ENCODE measurements at regions not wholly inside any gene's neighbourhood (a gene's known extent, or its start where the extent isn't known, plus 50 kb on each side); places are given as distances from the start of the nearest gene placed in this dataset.
A peak's percentile ranks its signal among the peaks of the same experiment; 100 is the strongest.
"Not testable (repeated sequence)": the region's sequence is repeated elsewhere in the genome, so short reads cannot be mapped to it uniquely, and the experiment has no call there.

DNA sequence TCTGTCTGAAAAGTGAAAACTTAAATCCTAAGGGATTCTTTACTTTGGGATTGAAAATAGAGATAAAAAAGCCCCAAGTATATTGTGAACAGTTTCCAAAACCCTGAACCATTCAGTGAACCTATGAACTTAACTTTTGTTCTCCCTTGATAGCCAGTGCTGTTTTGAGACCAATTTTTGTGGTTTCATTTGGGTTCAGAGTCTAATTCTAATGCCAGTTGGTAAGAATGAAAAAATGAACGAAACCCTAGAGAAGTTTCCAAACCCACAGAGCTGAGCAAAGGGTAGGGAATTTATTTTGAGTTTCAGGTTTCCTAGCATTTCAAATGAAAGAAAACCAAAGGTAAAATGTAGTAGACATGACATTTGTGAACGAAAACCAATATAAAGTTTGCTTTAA, 1366.8 kb downstream of the EFNA5 start:
- no peak for DNase-seq (ENCODE audit: extremely low read depth in 1 of 11, low read depth in 9 of 11, low spot score in 4 of 11)

DNA sequence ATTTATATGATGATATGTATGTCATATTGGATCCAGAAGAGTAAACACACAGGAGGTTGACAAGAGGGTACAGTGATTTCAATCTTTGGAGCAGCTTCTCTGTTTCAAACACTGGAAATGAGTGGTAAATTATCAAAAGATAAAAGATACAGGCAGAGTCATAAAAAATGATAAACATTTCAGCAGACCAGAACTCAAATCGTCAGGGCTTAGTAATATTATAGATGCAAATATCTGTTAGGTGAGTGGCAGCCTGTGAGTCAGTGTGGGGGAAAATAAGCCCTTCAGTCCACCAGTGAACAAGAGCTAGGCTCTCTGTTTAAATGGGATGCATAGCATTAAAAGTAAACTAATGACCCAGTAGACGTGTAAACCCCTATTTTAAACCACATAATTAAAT, 1378.1 kb downstream of the EFNA5 start:
- DNase-seq (ENCODE audit: extremely low read depth in 1 of 11, low read depth in 9 of 11, low spot score in 4 of 11): no peak

DNA sequence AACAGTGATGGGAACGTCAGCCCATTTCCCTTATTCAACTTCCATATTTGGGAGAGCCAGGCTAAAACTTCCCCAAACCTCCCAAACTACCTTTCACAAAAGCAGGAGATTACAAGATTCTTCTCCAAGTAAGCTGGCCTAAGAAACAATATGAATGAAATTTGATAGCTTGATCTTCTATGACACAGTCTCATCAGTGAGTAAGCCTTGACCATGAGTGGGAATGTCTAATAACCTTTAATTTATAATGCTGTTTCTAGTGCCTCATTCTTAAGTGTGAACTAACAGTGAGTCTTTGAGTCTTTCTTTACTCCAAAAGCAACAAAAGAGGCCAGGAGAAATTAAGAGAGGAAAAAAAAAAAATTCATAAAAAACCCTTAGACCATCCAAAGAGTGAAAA, 1379.9 kb downstream of the EFNA5 start:
- DNase-seq (ENCODE audit: extremely low read depth in 1 of 11, low read depth in 9 of 11, low spot score in 4 of 11): no peak

DNA sequence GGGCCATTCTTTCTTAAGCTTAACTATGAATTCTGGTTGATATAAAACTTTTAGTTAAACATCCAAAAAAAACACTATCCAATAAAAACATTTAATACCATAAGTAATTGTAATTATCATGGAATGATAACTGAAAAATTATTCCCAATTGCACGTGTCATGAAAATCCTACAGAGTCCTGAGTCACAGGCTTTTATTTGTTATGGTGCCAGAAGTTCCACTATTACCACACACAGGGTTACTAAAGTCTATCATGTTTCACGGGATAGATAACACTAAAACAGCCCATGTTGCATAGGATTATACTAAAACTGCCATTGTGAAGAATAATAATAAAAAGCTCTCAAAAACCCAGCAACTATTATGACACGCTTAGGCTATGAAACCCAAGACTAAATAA, 1381.8 kb downstream of the EFNA5 start:
- no peak for DNase-seq (ENCODE audit: extremely low read depth in 1 of 11, low read depth in 9 of 11, low spot score in 4 of 11)

DNA sequence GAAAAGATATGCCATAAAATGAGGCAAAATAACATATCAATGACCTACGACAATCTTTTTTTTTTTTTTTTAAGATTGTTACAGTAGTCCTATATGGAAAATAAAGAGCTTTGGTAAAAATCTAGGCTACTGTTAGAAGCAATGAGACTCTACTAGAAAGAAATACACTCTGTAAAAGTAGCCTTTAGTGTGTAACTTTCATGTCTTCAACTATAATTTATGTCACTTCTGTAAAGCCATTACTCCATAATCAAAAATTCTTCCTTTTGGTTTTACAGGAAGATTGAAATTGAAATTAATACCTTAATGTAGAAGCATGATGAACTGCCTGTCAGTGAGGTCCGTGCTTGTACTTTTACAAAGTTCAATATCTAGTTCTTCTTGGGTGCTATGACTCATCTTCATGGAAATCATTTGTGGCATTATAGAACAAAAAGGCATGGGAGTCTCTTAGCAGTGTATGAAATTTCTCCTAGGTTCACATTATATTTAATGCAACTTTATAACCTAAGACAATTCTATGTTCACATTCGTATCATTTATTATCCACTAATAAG, 1393.1 kb downstream of the EFNA5 start:
- DNase-seq (ENCODE audit: extremely low read depth in 1 of 11, low read depth in 9 of 11, low spot score in 4 of 11): no peak

DNA sequence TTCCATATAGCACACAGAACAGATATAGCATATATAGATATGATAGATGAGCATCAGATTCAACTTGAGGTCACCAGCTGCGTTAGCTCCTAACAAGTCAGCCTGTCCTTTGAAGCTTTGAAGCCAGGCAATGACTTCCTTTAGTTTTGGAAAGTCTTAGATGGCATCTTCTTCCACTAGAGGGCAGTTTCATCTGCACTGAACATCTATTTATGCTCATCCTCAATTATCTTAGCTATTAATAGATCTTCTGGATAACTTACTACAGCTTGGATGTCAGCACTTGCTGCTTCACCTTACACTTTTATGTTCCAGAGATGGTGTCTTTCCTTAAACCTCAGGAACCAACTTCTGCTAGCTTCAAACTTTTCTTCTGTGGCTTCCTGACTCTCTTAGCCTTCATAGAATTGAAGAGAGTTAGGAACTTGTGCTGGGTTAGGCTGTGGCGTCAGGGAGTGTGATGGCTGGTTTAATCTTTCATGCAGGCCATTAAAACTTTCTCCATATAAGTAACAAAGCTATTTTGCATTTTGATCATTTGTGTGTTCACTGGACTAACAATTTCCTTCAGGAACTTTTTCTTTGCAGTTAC, 1401.4 kb downstream of the EFNA5 start:
- DNase-seq (ENCODE audit: extremely low read depth in 1 of 11, low read depth in 9 of 11, low spot score in 4 of 11): peak in 1 of 11 donors; percentile 1

DNA sequence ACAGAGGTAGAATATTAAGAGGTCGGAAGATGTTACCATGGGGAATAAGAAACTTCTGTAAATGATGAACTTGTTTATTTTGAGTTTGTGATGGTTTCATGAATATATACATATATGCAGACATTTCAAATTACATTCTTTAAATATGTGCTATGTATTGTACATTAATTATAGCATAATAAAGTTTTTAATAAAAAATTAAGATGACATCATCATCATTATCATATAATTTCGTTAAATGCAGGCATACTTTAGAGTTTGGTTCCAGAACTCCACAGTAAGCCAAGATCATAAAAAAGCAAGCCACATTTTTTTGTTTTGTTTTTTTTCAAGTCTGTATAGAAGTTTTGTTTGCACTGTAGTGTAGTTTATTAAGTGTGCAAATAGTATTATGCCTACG, 1403.5 kb downstream of the EFNA5 start:
- DNase-seq (ENCODE audit: extremely low read depth in 1 of 11, low read depth in 9 of 11, low spot score in 4 of 11): no peak

DNA sequence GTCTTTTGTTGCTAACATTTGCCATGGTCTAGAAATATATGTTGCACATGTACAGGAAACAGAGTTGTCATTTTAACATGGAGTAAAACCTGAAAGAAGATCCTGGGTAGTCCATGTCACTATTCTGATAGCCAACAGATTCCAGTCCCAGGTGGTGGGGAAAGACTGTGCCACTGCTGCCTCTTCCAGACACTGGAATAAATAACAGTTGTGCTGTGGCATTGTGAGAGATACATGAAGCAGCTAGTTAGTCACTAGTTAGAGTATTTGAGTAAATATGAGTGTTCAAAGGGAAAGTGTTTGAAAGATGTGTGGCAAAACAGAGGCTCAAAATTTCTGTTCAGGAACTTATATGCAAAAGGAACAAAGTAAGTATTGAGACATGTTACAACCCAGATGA, 1408.3 kb downstream of the EFNA5 start:
- no peak for DNase-seq (ENCODE audit: extremely low read depth in 1 of 11, low read depth in 9 of 11, low spot score in 4 of 11)

DNA sequence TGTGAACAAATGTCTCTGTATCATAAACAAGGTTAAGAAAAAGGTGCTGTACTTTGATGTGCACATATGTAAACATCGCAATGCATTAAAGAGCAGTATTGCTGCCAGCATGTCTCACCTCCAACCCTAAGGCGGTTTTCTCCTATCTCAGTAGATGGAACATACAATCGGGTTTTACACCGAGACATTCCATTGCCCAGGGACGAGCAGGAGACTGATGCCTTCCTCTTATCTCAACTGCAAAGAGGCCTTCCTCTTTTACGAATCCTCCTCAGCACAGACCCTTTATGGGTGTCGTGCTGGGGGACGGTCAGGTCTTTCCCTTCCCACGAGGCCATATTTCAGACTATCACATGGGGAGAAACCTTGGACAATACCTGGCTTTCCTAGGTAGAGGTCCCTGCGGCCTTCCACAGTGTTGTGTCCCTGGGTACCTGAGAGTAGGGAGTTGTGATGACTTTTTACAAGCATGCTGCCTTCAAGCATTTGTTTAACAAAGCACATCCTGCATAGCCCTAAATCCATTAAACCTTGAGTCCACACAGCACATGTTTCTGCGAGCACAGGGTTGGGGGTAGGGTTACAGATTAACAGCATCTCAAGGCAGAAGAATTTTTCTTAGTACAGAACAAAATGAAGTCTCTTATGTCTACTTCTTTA, 1411.2 kb downstream of the EFNA5 start:
- DNase-seq (ENCODE audit: extremely low read depth in 1 of 11, low read depth in 9 of 11, low spot score in 4 of 11): not testable (repeated sequence)

DNA sequence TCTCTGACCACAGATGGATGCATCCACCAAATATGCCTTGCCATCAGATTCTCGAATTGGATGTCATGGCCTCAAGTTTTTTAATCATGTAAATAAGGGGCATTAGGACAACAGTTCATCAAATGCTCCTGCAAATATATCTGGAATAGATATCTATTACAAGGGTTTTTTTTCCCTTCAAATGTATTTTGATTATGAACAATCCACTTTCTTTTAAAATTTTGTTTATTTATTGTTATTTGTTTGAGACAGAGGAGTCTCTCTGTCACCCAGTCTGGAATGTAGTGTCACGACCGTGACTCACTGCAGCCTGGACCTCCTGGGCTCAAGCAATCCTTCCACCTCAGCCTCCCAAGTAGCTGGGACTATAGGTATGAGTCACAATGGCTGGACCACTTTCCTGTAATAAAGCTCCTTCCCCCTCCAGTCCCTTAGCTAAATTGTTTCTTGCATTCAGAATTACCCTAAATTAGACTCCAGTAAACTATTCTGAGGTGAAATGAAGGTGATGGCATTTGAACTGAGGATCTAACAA, 1412.1 kb downstream of the EFNA5 start:
- no peak for DNase-seq (ENCODE audit: extremely low read depth in 1 of 11, low read depth in 9 of 11, low spot score in 4 of 11)

DNA sequence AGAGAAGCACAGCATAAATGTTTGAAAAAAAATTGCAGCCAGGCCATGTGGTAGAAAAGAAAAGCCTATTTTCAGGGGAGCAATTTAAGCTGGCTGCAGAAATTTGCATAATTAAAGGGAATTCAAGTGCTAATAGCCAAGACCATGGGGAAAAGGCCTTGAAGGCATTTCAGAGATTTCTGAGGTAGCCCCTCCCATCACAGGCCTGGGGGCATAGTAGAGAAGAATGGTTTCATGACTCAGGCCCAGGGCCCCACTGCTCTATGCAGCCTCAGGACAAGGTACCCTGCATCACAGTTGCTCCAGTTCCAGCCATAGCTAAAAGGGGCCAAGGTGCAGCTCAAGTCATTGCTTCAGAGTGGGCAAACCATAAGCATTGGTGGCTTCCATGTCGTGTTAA, 1416.0 kb downstream of the EFNA5 start:
- no peak for DNase-seq (ENCODE audit: extremely low read depth in 1 of 11, low read depth in 9 of 11, low spot score in 4 of 11)

DNA sequence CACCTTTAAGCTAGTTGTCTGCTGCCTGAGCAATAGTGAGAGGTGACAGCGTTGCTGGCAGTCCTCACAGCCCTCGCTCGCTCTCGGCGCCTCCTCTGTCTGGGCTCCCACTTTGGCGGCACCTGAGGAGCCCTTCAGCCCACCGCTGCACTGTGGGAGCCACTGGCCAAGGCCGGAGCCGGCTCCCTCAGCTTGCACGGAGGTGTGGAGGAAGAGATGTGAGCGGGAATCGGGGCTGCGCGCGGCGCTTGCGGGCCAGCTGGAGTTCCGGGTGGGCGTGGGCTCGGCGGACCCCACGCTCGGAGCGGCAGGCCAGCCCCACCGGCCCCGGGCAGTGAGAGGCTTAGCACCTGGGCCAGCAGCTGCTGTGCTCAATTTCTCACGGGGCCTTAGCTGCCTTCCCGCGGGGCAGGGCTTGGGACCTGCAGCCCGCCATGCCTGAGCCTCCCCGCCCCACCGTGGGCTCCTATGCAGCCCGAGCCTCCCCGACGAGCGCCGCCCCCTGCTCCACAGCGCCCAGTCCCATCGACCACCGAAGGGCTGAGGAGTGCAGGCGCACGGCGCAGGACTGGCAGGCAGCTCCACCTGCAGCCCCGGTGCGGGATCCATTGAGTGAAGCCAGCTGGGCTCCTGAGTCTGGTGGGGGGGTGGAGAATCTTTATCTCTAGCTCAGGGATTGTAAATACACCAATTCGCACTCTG, 1424.5 kb downstream of the EFNA5 start:
- not testable (repeated sequence) for DNase-seq (ENCODE audit: extremely low read depth in 1 of 11, low read depth in 9 of 11, low spot score in 4 of 11)

DNA sequence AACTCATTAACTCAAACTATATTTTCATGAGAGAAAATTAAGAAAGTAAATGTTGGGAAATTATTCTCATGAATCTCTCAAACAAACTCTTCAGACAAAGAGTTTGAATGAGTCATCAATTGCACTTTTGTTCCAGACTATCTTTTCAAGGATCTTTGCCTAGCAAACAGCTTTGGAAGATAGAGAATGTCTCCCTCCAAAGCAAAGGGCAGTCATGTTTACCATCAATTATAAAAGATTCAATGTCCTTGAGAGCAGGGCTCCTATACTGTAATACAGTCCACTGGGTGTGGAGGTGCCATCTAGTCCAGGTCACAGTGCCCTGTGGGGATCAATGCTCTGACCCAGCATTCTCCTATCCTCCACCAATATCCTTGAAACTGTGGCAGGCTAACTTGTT, 1429.3 kb downstream of the EFNA5 start:
- peak in 1 of 11 donors; percentile 0 for DNase-seq (ENCODE audit: extremely low read depth in 1 of 11, low read depth in 9 of 11, low spot score in 4 of 11)

DNA sequence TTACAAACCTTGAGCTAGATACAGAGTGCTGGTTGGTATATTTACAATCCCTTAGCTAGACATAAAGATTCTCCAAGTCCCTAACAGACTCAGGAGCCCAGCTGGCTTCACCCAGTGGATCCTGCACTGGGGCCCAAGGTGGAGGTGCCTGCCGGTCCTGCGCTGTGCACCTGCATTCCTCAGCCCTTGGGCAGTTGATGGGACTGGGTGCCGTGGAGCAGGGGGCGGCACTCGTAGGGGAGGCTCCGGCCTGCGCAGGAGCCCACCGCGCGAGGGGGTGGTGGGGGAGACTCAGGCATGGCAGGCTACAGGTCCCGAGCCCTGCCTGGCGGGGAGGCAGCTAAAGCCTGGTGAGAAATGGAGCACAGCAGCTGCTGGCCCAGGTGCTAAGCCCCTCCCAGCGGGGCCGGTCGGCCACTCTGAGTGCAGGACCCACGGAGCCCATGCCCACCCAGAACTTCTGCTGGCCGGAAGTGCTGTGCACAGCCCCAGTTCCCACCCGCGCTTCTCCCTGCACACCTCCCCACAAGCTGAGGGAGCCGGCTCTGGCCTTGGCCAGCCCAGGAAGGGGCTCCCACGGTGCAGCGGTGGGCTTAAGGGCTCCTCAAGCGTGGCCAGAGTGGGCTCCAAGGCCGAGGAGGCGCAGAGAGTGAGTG, 1464.7 kb downstream of the EFNA5 start:
- no peak for DNase-seq (ENCODE audit: extremely low read depth in 1 of 11, low read depth in 9 of 11, low spot score in 4 of 11)

DNA sequence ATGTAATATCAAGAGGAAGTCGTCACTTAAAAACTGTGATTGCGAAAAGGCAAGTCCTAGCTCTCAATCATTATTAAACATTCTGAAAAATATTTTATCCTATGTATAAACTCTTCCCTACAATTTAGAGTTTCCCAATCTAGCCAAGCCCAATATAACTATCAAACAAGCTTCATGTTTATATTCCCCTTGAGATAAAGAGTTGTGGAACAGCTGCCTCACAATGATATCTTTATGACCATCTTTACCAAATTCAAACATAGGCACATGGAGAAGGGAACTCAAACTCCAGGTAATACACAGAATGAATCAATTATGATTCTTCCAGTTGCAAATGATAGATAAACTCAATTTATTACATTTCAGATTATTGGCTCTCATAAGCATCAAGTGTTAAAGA, 1468.7 kb downstream of the EFNA5 start:
- no peak for DNase-seq (ENCODE audit: extremely low read depth in 1 of 11, low read depth in 9 of 11, low spot score in 4 of 11)

DNA sequence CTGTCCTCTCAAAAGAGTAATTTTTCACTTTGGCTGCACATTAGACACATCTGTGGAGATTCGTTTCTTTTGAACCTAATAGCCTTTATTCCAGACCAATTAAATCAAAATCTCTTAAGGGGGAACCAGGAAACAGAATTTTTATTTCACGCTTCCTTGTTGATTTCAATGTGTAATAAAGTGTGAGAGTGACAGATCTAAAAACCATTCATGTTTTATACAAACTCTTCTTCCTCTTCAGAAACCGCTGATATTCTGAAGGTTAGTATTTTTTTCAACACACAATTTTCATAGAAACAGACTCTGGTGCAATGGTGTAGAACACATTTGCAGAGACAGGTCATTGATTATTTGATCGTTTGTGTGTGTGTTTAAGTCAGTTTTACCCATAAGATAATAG, 1469.8 kb downstream of the EFNA5 start:
- no peak for DNase-seq (ENCODE audit: extremely low read depth in 1 of 11, low read depth in 9 of 11, low spot score in 4 of 11)

DNA sequence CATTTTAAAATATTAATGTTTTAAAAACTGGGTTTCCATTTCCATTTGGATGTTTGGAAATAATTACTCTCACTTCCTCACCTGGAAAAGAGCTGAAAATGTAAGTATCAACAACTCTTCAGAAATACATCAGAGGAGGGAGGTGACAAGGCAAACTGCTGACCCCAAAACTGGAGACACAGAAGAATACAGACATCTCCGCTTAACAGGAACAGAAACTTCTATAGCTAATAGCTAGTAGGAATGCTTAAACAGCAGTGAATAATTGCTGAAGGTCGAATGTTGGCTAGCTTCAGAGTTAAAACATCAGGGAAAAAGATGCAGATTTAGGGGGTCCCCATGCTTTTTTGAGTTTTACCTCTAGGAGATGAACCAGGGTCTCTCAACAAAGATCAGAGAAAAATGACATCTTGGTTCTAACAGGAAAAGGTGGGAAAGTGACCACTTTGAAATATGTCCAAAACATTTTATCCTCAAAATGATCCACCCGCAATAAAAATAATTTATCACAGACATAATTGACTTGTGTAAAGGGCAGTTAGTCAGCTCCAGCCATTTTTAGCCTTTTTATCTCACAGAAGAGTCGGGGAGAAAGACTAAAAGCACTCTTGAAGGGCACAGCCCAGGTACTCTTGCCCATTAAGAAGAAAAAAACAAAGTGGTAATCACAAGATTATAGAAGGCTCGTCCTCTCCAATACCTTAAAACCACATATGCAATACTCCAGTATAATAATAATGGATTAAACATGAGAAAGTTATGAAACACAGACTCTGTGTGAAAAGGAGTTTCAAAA, 1474.9 kb downstream of the EFNA5 start:
- no peak for DNase-seq (ENCODE audit: extremely low read depth in 1 of 11, low read depth in 9 of 11, low spot score in 4 of 11)

DNA sequence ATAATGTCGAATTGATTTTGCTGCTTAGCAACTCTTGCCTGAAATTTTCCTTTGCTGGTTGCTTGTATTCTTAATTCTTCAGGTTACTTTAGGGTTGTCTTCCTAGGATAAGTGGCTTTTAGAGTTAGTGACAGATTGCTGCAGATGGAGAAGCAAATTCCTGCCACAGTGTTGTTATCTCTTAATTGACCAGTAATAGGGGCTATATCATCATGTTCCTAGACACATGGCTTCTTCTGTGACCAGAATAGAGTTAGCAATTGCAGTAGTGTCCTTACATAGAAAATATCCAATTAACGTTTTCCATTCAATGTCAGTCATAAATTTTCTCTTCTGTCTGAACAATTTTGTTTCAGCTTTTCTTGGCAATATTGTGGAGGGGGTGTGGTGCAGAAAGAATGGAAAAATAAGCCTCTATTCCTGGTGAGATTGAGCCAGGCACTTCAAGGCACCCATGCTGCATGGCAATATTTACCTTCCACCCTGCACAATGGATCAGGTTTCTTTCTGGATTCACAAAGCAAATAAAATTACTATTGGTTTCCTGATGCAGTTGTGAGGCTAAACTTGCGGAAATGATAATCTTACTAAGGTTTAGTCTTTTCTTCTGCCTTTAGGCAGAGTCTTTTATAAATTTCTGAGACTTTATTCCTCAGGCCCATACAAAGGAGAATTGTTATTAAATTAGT, 1481.5 kb downstream of the EFNA5 start:
- no peak for DNase-seq (ENCODE audit: extremely low read depth in 1 of 11, low read depth in 9 of 11, low spot score in 4 of 11)
